ENCODE measurements at regions not wholly inside any gene's neighbourhood (a gene's known extent, or its start where the extent isn't known, plus 50 kb on each side); places are given as distances from the start of the nearest gene placed in this dataset.

DNA sequence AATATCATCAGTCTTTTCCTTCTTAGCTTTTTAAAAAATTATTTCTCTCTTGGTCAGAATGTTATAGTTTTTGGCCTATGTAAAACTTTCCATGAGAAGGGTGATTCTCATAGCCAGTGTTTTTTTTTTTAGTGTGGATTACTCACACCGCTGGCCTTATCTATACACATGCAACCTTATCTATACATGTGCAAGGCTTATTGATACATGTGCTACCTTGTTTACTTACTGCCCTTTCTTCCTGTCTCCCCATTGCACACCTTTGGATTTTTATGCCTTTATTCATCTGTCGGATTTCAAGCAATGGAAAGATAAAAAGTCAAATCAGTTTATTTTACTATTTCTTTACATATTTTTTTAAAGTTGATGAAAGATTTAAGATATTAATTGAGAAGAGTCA, 660.0 kb upstream of the FZD8 start:
- no peak for TF ChIP-seq POLR2AphosphoS5 (IDR thresholded peaks at IDR 0.05; ENCODE audit: low read depth, low read length)
- no peak for TF ChIP-seq TAF1 (IDR thresholded peaks at IDR 0.05; ENCODE audit: low read depth, low read length)
- no peak for TF ChIP-seq POLR2A (IDR thresholded peaks at IDR 0.05; ENCODE audit: low read depth, low read length)
- no peak for TF ChIP-seq PAX5 (IDR thresholded peaks at IDR 0.05; ENCODE audit: insufficient read depth, low read length, severe bottlenecking)
- TF ChIP-seq POU2F2 (IDR thresholded peaks at IDR 0.05; ENCODE audit: low read depth, low read length): no peak
- no peak for TF ChIP-seq SPI1 (IDR thresholded peaks at IDR 0.05; ENCODE audit: low read depth, low read length)

All from GM12891 (cell line).